GM23338 (cell line): ENCODE measurements at regions not wholly inside any gene's neighbourhood (a gene's known extent, or its start where the extent isn't known, plus 50 kb on each side); places are given as distances from the start of the nearest gene placed in this dataset.

ENCODE experiments used
- ATAC-seq: fragments of 200-7000 bp; cut with Tn5 transposase; 3 replicates; pipeline ENCODE4 v1.9.1; 2020
- DNase-seq: peaks from one replicate; pipeline ENCODE4 v3.0.0-alpha.2; 2015; ENCODE audit warnings: low spot score
- H2AFZ ChIP-seq: fragments of 200-600 bp; sonication (generic); 2 replicates; pipeline ENCODE4 v1.8.0; 2016; ENCODE audit warnings: antibody characterized with exemption, mild to moderate bottlenecking, moderate library complexity
- H3F3A ChIP-seq: fragments of 200-600 bp; sonication (generic); replicated peaks from 2 replicates; pipeline ENCODE4 v1.8.0; 2017; ENCODE audit warnings: antibody characterized with exemption, mixed run types, low read depth
- H3K27ac ChIP-seq: fragments of 200-600 bp; sonication (generic); 2 replicates; pipeline ENCODE4 v1.6.1; 2016; ENCODE audit warnings: low read depth
- H3K27me3 ChIP-seq: fragments of 200-600 bp; sonication (generic); 2 replicates; pipeline ENCODE4 v1.8.0; 2016; ENCODE audit warnings: mild to moderate bottlenecking, mixed run types, moderate library complexity; ENCODE audit not compliant: insufficient read depth
- H3K36me3 ChIP-seq: fragments of 200-600 bp; sonication (generic); 2 replicates; pipeline ENCODE4 v1.8.0; 2016; ENCODE audit warnings: mild to moderate bottlenecking; ENCODE audit not compliant: insufficient read depth
- H3K4me1 ChIP-seq: fragments of 200-600 bp; sonication (generic); 2 replicates; pipeline ENCODE4 v1.8.0; 2016; ENCODE audit warnings: mild to moderate bottlenecking, moderate library complexity; ENCODE audit not compliant: insufficient read depth
- H3K4me2 ChIP-seq: fragments of 200-600 bp; sonication (generic); 2 replicates; pipeline ENCODE4 v1.7.1; 2017; ENCODE audit warnings: mixed run types
- H3K4me3 ChIP-seq: fragments of 200-600 bp; sonication (generic); 2 replicates; pipeline ENCODE4 v1.6.1; 2016; ENCODE audit warnings: mixed run types
- H3K79me2 ChIP-seq: fragments of 200-600 bp; sonication (generic); replicated peaks from 2 replicates; pipeline ENCODE4 v1.8.0; 2017; ENCODE audit warnings: mild to moderate bottlenecking; ENCODE audit not compliant: insufficient read depth
- H3K9me2 ChIP-seq: fragments of 200-600 bp; sonication (generic); 2 replicates; pipeline ENCODE4 v1.8.0; 2017; ENCODE audit not compliant: insufficient read depth
- H4K20me1 ChIP-seq: fragments of 200-600 bp; sonication (generic); replicated peaks from 2 replicates; pipeline ENCODE4 v1.8.0; 2017; ENCODE audit warnings: mild to moderate bottlenecking; ENCODE audit not compliant: insufficient read depth
- H3K27ac Mint-ChIP-seq: 2 replicates; pipeline ENCODE4 v1.8.0; 2020; ENCODE audit warnings: inconsistent platforms, mild to moderate bottlenecking, moderate library complexity, mixed read lengths
- H3K27me3 Mint-ChIP-seq: 3 replicates; pipeline ENCODE4 v1.8.0; 2022; ENCODE audit warnings: low read depth, mild to moderate bottlenecking, moderate library complexity, mixed read lengths, inconsistent platforms; ENCODE audit not compliant: insufficient read depth, poor library complexity
- H3K36me3 Mint-ChIP-seq: 3 replicates; pipeline ENCODE4 v1.8.0; 2021; ENCODE audit warnings: low read depth, mild to moderate bottlenecking, inconsistent platforms, moderate library complexity, mixed read lengths
- H3K4me1 Mint-ChIP-seq: 3 replicates; pipeline ENCODE4 v1.8.0; 2020; ENCODE audit warnings: mild to moderate bottlenecking, inconsistent platforms, mixed read lengths
- H3K4me3 Mint-ChIP-seq: 3 replicates; pipeline ENCODE4 v1.8.0; 2021; ENCODE audit warnings: moderate library complexity, mild to moderate bottlenecking, inconsistent platforms, mixed read lengths
- H3K9me3 Mint-ChIP-seq: 3 replicates; pipeline ENCODE4 v1.8.0; 2020; ENCODE audit warnings: moderate library complexity, mild to moderate bottlenecking, inconsistent platforms, mixed read lengths
- CREB1 ChIP-seq: fragments of 250-450 bp; sonication (Bioruptor Pico); IDR thresholded peaks from 2 replicates; pipeline ENCODE4 v1.5.0; 2020; ENCODE audit warnings: low read depth, mild to moderate bottlenecking, moderate library complexity
- CTCF ChIP-seq, 2 experiments: fragments of 200-600 bp in 1 of 2; sonication (generic) in 1 of 2; conservative IDR thresholded peaks; 2 replicates each; pipeline versions ENCODE4 v1.5.1 to v1.6.1; 2016 to 2017; ENCODE audit warnings: antibody characterized with exemption in 2 of 2, low read depth in 2 of 2, mild to moderate bottlenecking in 2 of 2, moderate library complexity in 1 of 2
- ETS1 ChIP-seq: IDR thresholded peaks from 2 replicates; pipeline ENCODE4 v1.6.1; 2016; ENCODE audit warnings: antibody characterized with exemption
- EZH2 ChIP-seq: fragments of 200-600 bp; sonication (generic); IDR thresholded peaks from one replicate; pipeline ENCODE4 v1.8.0; 2017; ENCODE audit warnings: antibody characterized with exemption, mild to moderate bottlenecking, low read depth; ENCODE audit not compliant: unreplicated experiment
- EZH2phosphoT487 ChIP-seq: fragments of 200-600 bp; sonication (generic); IDR thresholded peaks from one replicate; pipeline ENCODE4 v1.8.1; 2018; ENCODE audit warnings: antibody characterized with exemption; ENCODE audit not compliant: unreplicated experiment
- JUNB ChIP-seq: IDR thresholded peaks from one replicate; pipeline ENCODE4 v1.6.1; 2016; ENCODE audit warnings: antibody characterized with exemption; ENCODE audit not compliant: unreplicated experiment
- NANOG ChIP-seq: IDR thresholded peaks from 2 replicates; pipeline ENCODE4 v1.6.1; 2016; ENCODE audit warnings: antibody characterized with exemption, borderline replicate concordance
- POLR2AphosphoS5 ChIP-seq: IDR thresholded peaks from 2 replicates; pipeline ENCODE4 v1.6.1; 2016; ENCODE audit warnings: antibody characterized with exemption, low read depth
- REST ChIP-seq: IDR thresholded peaks from one replicate; pipeline ENCODE4 v1.6.1; 2018; ENCODE audit warnings: antibody characterized with exemption; ENCODE audit not compliant: unreplicated experiment
- STAT1 ChIP-seq: IDR thresholded peaks from one replicate; pipeline ENCODE4 v1.6.1; 2016; ENCODE audit warnings: antibody characterized with exemption; ENCODE audit not compliant: unreplicated experiment
- ZNF114 ChIP-seq: fragments of 250-450 bp; sonication (Bioruptor Pico); IDR thresholded peaks from 2 replicates; pipeline ENCODE4 v1.5.0; 2020; ENCODE audit warnings: mild to moderate bottlenecking, moderate library complexity
- ZNF331 ChIP-seq: fragments of 250-450 bp; sonication (Bioruptor Pico); IDR thresholded peaks from 2 replicates; pipeline ENCODE4 v1.5.0; 2020; ENCODE audit warnings: low read depth, mild to moderate bottlenecking, moderate library complexity

GRCh38 chr4:19260346-19260745 is 991.4 kb upstream of the SLIT2 start (continued):
- TF ChIP-seq ETS1 (no peak), CTCF (conservative IDR thresholded peaks at IDR 0.05; ENCODE audit: low read depth in 2 of 2) (no peak), POLR2AphosphoS5 (no peak), ZNF114 (CRISPR knock-in tag) (no peak)

- no peak overlapping the region for H3K4me2 ChIP-seq
- no peaks in the 10 kb centered on the region for H3K4me1 ChIP-seq
- H3K9me2 ChIP-seq, result peaks cover 6% of the 10 kb centered on the region; the same call in 1 of the 2 replicates
- ATAC-seq (no peak), DNase-seq (no peak)
- H3F3A ChIP-seq, result no peaks in the 10 kb centered on the region
- H3K36me3 ChIP-seq, result 0 out of 2 replicates have a peak, but pooled peaks cover 8% of the 10 kb centered on the region
- Mint-ChIP-seq H3K4me1 (no peaks in the 10 kb centered on the region), H3K27ac (no peak overlapping the region), H3K27me3 (peaks cover 3% of the 10 kb centered on the region), H3K36me3 (peaks cover 24% of the 10 kb centered on the region), H3K9me3 (peaks cover 26% of the 10 kb centered on the region), H3K4me3 (no peak overlapping the region)
- no peak overlapping the region for H3K4me3 ChIP-seq
- no peaks in the 10 kb centered on the region for H3K79me2 ChIP-seq
- no peaks in the 10 kb centered on the region for H3K27me3 ChIP-seq
- H2AFZ ChIP-seq, result no peak overlapping the region
- H3K27ac ChIP-seq, result no peak overlapping the region
- H4K20me1 ChIP-seq, result no peaks in the 10 kb centered on the region
- TF ChIP-seq ZNF331 (CRISPR knock-in tag), result no peak
- no peak for TF ChIP-seq CREB1
- TF ChIP-seq JUNB, result no peak
- no peak for TF ChIP-seq POLR2AphosphoS5
- TF ChIP-seq REST, result no peak
- TF ChIP-seq ZNF114 (CRISPR knock-in tag), result no peak
- no peak for TF ChIP-seq NANOG
- TF ChIP-seq STAT1, result no peak
- TF ChIP-seq CTCF (conservative IDR thresholded peaks at IDR 0.05; ENCODE audit: low read depth in 2 of 2), result no peak
- TF ChIP-seq EZH2, result no peak
- no peak for TF ChIP-seq ETS1
- TF ChIP-seq EZH2phosphoT487, result no peak
Observed at GRCh38 chr4:19259920-19260319, 991.8 kb upstream of the SLIT2 start.
